ENCODE measurements at regions not wholly inside any gene's neighbourhood (a gene's known extent, or its start where the extent isn't known, plus 50 kb on each side); places are given as distances from the start of the nearest gene placed in this dataset.

DNA sequence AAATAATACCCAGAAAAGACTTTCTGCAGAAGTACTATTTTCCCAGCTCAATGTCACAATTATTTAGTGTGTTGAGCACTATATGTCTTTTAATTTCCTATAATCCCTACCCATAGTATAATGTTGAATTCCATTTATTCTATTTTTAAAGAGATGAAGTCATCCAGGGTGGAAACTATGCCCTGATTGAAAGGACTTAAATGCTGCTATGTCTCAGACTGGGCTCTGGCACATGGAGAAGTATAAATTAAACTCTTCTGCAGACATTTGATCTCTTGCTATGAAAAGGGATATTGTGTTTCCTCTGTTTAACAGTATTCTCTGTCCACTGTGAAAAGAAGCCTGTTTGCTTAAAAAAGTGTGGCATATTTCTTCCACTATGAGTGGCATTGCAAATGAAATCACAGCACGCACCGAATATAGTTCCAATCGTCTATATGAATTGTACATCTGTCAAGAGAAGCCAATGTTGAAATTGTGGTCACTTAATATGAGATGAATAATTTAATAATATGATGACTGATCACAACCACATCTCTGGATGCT, 192.3 kb downstream of the BCAT1 start:
- no peak for TF ChIP-seq STAT5B (CRISPR knock-in tag; IDR thresholded peaks at IDR 0.05)
- no peak for TF ChIP-seq RAD21 (CRISPR knock-in tag; IDR thresholded peaks at IDR 0.05)

Data from HepG2 (cell line).